H9 (cell line): ENCODE measurements at regions not wholly inside any gene's neighbourhood (a gene's known extent, or its start where the extent isn't known, plus 50 kb on each side); places are given as distances from the start of the nearest gene placed in this dataset.

Experiments used
- DNase-seq: peaks from one replicate; pipeline ENCODE4 v3.0.0-alpha.2; 2017
- H2AFZ ChIP-seq: one replicate; pipeline ENCODE4 v1.6.1; 2013; ENCODE audit warnings: mild to moderate bottlenecking, low read length, control low read depth, moderate library complexity
- H2AK5ac ChIP-seq: 2 replicates; pipeline ENCODE4 v1.6.1; 2013; ENCODE audit warnings: low read length, control low read depth, mixed read lengths; ENCODE audit not compliant: insufficient read length
- H2BK120ac ChIP-seq: one replicate; pipeline ENCODE4 v1.6.1; 2013; ENCODE audit warnings: low read depth, mild to moderate bottlenecking, low read length, control low read depth, inconsistent platforms; ENCODE audit not compliant: poor library complexity, severe bottlenecking
- H2BK12ac ChIP-seq: 2 replicates; pipeline ENCODE4 v1.6.1; 2013; ENCODE audit warnings: low read length, control low read depth, mixed read lengths, low read depth; ENCODE audit not compliant: insufficient read length
- H2BK15ac ChIP-seq: 2 replicates; pipeline ENCODE4 v1.6.1; 2013; ENCODE audit warnings: low read depth, low read length, control low read depth
- H2BK20ac ChIP-seq: one replicate; pipeline ENCODE4 v1.6.1; 2013; ENCODE audit warnings: low read depth, mild to moderate bottlenecking, low read length, control low read depth, inconsistent platforms; ENCODE audit not compliant: poor library complexity, severe bottlenecking
- H2BK5ac ChIP-seq: 2 replicates; pipeline ENCODE4 v1.6.1; 2013; ENCODE audit warnings: low read length, control low read depth, mixed read lengths; ENCODE audit not compliant: insufficient read length
- H3K14ac ChIP-seq: 2 replicates; pipeline ENCODE4 v1.6.1; 2013; ENCODE audit warnings: low read length, control low read depth; ENCODE audit not compliant: insufficient read depth
- H3K18ac ChIP-seq: 2 replicates; pipeline ENCODE4 v1.6.1; 2013; ENCODE audit warnings: low read depth, mild to moderate bottlenecking, mixed read lengths, low read length, control low read depth; ENCODE audit not compliant: insufficient read length
- H3K23ac ChIP-seq: 2 replicates; pipeline ENCODE4 v1.6.1; 2013; ENCODE audit warnings: low read length, control low read depth, mixed read lengths, low read depth; ENCODE audit not compliant: insufficient read length
- H3K23me2 ChIP-seq: 2 replicates; pipeline ENCODE4 v1.6.1; 2013; ENCODE audit warnings: low read depth, mild to moderate bottlenecking, mixed read lengths, low read length, control low read depth; ENCODE audit not compliant: insufficient read length, poor library complexity, severe bottlenecking
- H3K27ac ChIP-seq: 2 replicates; pipeline ENCODE4 v1.5.1; 2013; ENCODE audit warnings: low read length, control low read depth, mixed read lengths, low read depth; ENCODE audit not compliant: insufficient read length
- H3K27me3 ChIP-seq: 2 replicates; pipeline ENCODE4 v1.6.1; 2013; ENCODE audit warnings: low read length, control low read depth, inconsistent platforms; ENCODE audit not compliant: insufficient read depth
- H3K4ac ChIP-seq: 2 replicates; pipeline ENCODE4 v1.6.1; 2013; ENCODE audit warnings: low read depth, mild to moderate bottlenecking, control low read depth, inconsistent platforms, low read length, moderate library complexity
- H3K4me1 ChIP-seq: 2 replicates; pipeline ENCODE4 v1.6.1; 2013; ENCODE audit warnings: low read length, control low read depth, inconsistent platforms; ENCODE audit not compliant: insufficient read depth
- H3K4me2 ChIP-seq: 2 replicates; pipeline ENCODE4 v1.6.1; 2013; ENCODE audit warnings: low read length, control low read depth, mixed read lengths; ENCODE audit not compliant: insufficient read length, insufficient read depth
- H3K56ac ChIP-seq: 2 replicates; pipeline ENCODE4 v1.6.1; 2013; ENCODE audit warnings: low read depth, mild to moderate bottlenecking, mixed read lengths, low read length, control low read depth; ENCODE audit not compliant: insufficient read length
- H3K79me1 ChIP-seq: 2 replicates; pipeline ENCODE4 v1.6.1; 2013; ENCODE audit warnings: low read depth, mild to moderate bottlenecking, moderate library complexity, low read length, control low read depth, inconsistent platforms; ENCODE audit not compliant: insufficient read depth, poor library complexity, severe bottlenecking
- H3K79me2 ChIP-seq: 2 replicates; pipeline ENCODE4 v1.6.1; 2013; ENCODE audit warnings: low read length, control low read depth, inconsistent platforms; ENCODE audit not compliant: insufficient read depth
- H3K9ac ChIP-seq: 2 replicates; pipeline ENCODE4 v1.6.1; 2013; ENCODE audit warnings: low read length, control low read depth, mixed read lengths; ENCODE audit not compliant: insufficient read length; ENCODE audit errors: extremely low read depth
- H3K9me3 ChIP-seq: one replicate; pipeline ENCODE4 v1.6.1; 2013; ENCODE audit warnings: low read depth, low read length, inconsistent platforms; ENCODE audit not compliant: control insufficient read depth
- H3T11ph ChIP-seq: one replicate; pipeline ENCODE4 v1.6.1; 2013; ENCODE audit warnings: mild to moderate bottlenecking, low read length, control low read depth, inconsistent platforms
- H4K20me1 ChIP-seq: one replicate; pipeline ENCODE4 v1.6.1; 2013; ENCODE audit not compliant: control insufficient read depth, insufficient read length, insufficient read depth
- H4K5ac ChIP-seq: 2 replicates; pipeline ENCODE4 v1.6.1; 2013; ENCODE audit warnings: low read depth, mild to moderate bottlenecking, mixed read lengths, low read length, control low read depth; ENCODE audit not compliant: insufficient read length
- H4K8ac ChIP-seq: replicated peaks from 2 replicates; pipeline ENCODE4 v1.6.1; 2013; ENCODE audit warnings: low read length, control low read depth, mixed read lengths, low read depth; ENCODE audit not compliant: insufficient read length
- H4K91ac ChIP-seq: 2 replicates; pipeline ENCODE4 v1.6.1; 2013; ENCODE audit warnings: low read depth, mild to moderate bottlenecking, moderate library complexity, mixed read lengths, low read length, control low read depth; ENCODE audit not compliant: insufficient read length
- H3K27ac Mint-ChIP-seq, 3 experiments: 2 replicates in 2 of 3; 3 replicates in 1 of 3; pipeline ENCODE4 v1.8.0; 2020 to 2021; ENCODE audit warnings: mixed read lengths in 3 of 3, mild to moderate bottlenecking in 1 of 3, moderate library complexity in 1 of 3
- H3K27me3 Mint-ChIP-seq: 2 replicates; pipeline ENCODE4 v1.8.0; 2021; ENCODE audit warnings: low read depth, mild to moderate bottlenecking, moderate library complexity, mixed read lengths
- H3K36me3 Mint-ChIP-seq, 3 experiments: 2 replicates in 2 of 3; 3 replicates in 1 of 3; pipeline ENCODE4 v1.8.0; 2020 to 2021; ENCODE audit warnings: low read depth in 3 of 3, mixed read lengths in 3 of 3; ENCODE audit not compliant: insufficient read depth in 1 of 3
- H3K4me1 Mint-ChIP-seq, 2 experiments: 2 replicates each; pipeline ENCODE4 v1.8.0; 2020; ENCODE audit warnings: mixed read lengths in 2 of 2
- H3K4me3 Mint-ChIP-seq, 2 experiments: 2 replicates in 1 of 2; 3 replicates in 1 of 2; pipeline ENCODE4 v1.8.0; 2020 to 2021; ENCODE audit warnings: mild to moderate bottlenecking in 2 of 2, mixed read lengths in 2 of 2, moderate library complexity in 1 of 2
- H3K9me3 Mint-ChIP-seq, 2 experiments: 2 replicates in 1 of 2; 3 replicates in 1 of 2; pipeline ENCODE4 v1.8.0; 2020; ENCODE audit warnings: mild to moderate bottlenecking in 2 of 2, mixed read lengths in 2 of 2, moderate library complexity in 1 of 2
- WGBS: extraction: QIAGEN DNeasy Blood & Tissue Kit; methylation state at CpG from one replicate; pipeline ENCODE4 v1.1.7; 2013; ENCODE audit warnings: missing lambda C conversion rate, low lambda C conversion rate, mixed read lengths; ENCODE audit not compliant: insufficient read length; ENCODE audit errors: extremely low coverage; 5-methylcytosine and 5-hydroxymethylcytosine counted together
- TF ChIP-seq, protein P1 (sequence below): fragments of 200-600 bp; sonication (generic); conservative IDR thresholded peaks from 3 replicates; pipeline ENCODE4 v1.8.0; 2021; ENCODE audit warnings: antibody characterized with exemption, mild to moderate bottlenecking

- H3K4me2 ChIP-seq = no peak overlapping the region
- peaks cover 3% of the 10 kb centered on the region; the same call in 1 of the 2 replicates for H3K4me1 ChIP-seq
- H3K14ac ChIP-seq = no peak overlapping the region
- H2BK5ac ChIP-seq = no peak overlapping the region
- Mint-ChIP-seq H3K36me3 (peaks cover 2 to 8% (median 4%) of the 10 kb centered on the region in 3 experiments; a peak in 5 of 7 replicates), H3K4me3 (no peak overlapping the region), H3K4me1 (peaks cover 35 to 41% of the 10 kb centered on the region in 2 experiments), H3K27me3 (peaks cover 16% of the 10 kb centered on the region), H3K9me3 (peaks cover 3 to 6% of the 10 kb centered on the region in 2 experiments; a peak in 3 of 5 replicates), H3K27ac (no peak overlapping the region)
- no peaks in the 10 kb centered on the region for H3K79me1 ChIP-seq
- DNase-seq = no peak
- no peak overlapping the region for H3K23ac ChIP-seq
- H2BK12ac ChIP-seq = no peak overlapping the region
- no peaks in the 10 kb centered on the region; the same call in 1 of the 2 replicates for H3K27me3 ChIP-seq
- no peak overlapping the region for H3K9ac ChIP-seq
- WGBS = no CpG with 5 or more reads among the region's 4 CpGs
- H2BK15ac ChIP-seq = no peak overlapping the region
- TF ChIP-seq, protein P1, sequence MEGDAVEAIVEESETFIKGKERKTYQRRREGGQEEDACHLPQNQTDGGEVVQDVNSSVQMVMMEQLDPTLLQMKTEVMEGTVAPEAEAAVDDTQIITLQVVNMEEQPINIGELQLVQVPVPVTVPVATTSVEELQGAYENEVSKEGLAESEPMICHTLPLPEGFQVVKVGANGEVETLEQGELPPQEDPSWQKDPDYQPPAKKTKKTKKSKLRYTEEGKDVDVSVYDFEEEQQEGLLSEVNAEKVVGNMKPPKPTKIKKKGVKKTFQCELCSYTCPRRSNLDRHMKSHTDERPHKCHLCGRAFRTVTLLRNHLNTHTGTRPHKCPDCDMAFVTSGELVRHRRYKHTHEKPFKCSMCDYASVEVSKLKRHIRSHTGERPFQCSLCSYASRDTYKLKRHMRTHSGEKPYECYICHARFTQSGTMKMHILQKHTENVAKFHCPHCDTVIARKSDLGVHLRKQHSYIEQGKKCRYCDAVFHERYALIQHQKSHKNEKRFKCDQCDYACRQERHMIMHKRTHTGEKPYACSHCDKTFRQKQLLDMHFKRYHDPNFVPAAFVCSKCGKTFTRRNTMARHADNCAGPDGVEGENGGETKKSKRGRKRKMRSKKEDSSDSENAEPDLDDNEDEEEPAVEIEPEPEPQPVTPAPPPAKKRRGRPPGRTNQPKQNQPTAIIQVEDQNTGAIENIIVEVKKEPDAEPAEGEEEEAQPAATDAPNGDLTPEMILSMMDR = no peak
- no peak overlapping the region for H2BK20ac ChIP-seq
- H3K23me2 ChIP-seq = peaks cover 6% of the 10 kb centered on the region
- no peak overlapping the region for H2AFZ ChIP-seq
- no peak overlapping the region for H3T11ph ChIP-seq
- H4K20me1 ChIP-seq = no peaks in the 10 kb centered on the region
- no peaks in the 10 kb centered on the region for H3K79me2 ChIP-seq
- H3K18ac ChIP-seq = no peak overlapping the region
- H2BK120ac ChIP-seq = no peak overlapping the region
- H4K91ac ChIP-seq = no peak overlapping the region
- H4K8ac ChIP-seq = no peak overlapping the region
- H3K56ac ChIP-seq = no peak overlapping the region
- H3K4ac ChIP-seq = no peak overlapping the region
- H4K5ac ChIP-seq = no peak overlapping the region
- H3K9me3 ChIP-seq = no peaks in the 10 kb centered on the region
- no peak overlapping the region for H2AK5ac ChIP-seq
- no peak overlapping the region for H3K27ac ChIP-seq
These were observed 83.6 kb upstream of the ALDH1L1 start for GRCh38 chr3:126263971-126264370.
